GM19351 (cell line): ENCODE measurements at regions not wholly inside any gene's neighbourhood (a gene's known extent, or its start where the extent isn't known, plus 50 kb on each side); places are given as distances from the start of the nearest gene placed in this dataset.

Experiments used
- ATAC-seq: cut with Tn5 transposase; IDR thresholded peaks from one replicate; pipeline ENCODE4 v1.9.1; 2021; ENCODE audit warnings: mild to moderate bottlenecking, moderate library complexity; ENCODE audit not compliant: unreplicated experiment

GRCh38 chr2:38207168-38207567 is 131.2 kb upstream of the CYP1B1 start:
- ATAC-seq: no peak

GRCh38 chr2:38203446-38203810 is 127.5 kb upstream of the CYP1B1 start:
- no peak for ATAC-seq

- ATAC-seq: no peak
These were observed 126.9 kb upstream of the CYP1B1 start for GRCh38 chr2:38202713-38203445.

DNA sequence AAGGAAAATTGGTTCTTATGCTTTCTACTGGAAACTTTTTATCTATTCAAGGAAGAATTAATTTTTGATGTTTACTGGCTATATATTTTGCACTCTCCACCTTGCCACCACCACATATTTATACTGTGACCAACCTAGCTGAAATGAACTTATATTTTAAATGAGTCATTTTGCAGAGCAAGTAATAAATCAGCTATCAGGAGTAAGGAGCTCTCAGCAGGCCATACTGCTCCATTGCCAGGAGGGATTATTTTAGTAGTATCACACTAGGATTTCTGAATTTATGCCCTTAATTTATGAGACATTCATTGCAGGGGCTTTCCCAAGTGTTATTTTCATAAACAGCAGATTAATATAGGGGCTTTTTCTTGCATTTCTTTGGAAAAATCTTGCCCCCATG is 125.8 kb upstream of the CYP1B1 start:
- no peak for ATAC-seq

GRCh38 chr2:38200598-38200997 is 124.6 kb upstream of the CYP1B1 start:
- no peak for ATAC-seq

GRCh38 chr2:38199127-38199526 is 123.2 kb upstream of the CYP1B1 start:
- ATAC-seq: no peak

GRCh38 chr2:38194751-38195150 is 118.8 kb upstream of the CYP1B1 start:
- no peak for ATAC-seq

- ATAC-seq: no peak
These were observed 117.0 kb upstream of the CYP1B1 start for GRCh38 chr2:38192976-38193375.

- ATAC-seq: no peak
These were observed 116.1 kb upstream of the CYP1B1 start for GRCh38 chr2:38192046-38192445.

DNA sequence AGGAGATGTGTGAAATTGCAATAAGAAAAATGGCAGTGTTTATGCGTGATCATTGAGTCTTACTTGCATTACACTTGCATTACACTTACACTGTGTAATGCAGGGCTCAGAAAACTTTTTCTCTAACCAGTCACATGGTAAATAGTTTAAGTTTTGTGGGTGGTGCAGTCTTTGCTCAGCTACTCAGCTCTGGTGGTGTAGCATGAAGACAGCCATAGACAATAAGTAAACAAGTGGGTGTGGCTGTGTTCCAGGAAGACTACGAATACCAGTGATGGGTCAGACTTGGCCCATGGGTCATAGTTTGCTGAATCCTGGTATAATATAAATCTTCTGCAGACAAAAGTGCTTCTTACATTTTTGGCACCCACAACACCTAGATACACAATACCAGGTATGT is 115.6 kb upstream of the CYP1B1 start:
- ATAC-seq: no peak

DNA sequence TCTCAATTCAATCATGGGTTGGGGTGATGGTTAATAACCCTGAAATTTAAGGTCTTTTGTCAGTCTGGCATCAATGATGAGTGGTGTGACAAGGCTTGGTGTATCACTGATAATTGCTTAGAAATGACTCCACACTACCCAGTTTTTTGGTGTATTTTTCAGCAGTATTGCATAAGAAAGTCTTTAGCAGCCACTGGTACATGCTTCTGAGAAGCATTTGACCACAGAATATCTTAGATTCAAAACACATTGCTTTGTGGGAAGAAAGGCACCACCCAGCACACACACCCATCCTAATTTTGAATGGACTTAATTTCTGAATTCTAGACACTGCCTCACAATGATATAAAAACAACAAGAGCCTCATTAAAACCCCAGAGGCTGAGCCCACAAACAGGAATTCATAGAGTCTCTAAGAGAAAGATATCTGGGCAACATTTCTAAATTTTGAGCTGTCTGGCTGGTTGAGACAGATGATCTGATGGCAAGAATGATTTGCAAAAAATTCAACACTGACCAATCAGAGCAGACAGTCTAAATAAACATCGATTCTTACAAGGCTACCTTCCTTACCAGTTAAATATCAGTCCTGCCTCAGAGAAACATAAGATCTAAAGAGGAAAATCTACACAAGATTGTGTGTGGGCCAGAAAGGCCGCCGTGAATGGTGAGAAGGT is 114.7 kb upstream of the CYP1B1 start:
- ATAC-seq: no peak

DNA sequence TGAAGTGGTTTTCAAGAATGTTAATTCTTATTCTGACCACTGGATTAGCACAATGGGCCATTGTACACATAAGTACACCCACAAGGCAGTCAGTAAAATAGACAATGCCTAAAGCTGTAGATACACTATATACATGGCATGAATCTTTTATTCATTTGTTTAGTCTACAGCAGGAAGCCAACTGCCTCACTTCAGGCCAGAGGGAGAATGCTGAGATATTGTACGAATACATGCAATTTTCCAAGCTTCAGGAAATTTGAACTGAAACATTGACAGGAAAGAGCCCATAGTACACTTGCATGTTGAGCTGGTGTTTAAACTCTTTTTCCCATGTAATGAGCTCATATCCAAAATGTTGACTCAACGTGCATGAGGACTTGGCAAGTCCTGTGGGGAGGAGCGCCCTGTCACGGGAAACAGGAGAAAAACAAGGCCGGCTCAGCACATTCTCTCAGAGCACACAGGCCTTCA is 111.6 kb upstream of the CYP1B1 start:
- ATAC-seq: no peak

DNA sequence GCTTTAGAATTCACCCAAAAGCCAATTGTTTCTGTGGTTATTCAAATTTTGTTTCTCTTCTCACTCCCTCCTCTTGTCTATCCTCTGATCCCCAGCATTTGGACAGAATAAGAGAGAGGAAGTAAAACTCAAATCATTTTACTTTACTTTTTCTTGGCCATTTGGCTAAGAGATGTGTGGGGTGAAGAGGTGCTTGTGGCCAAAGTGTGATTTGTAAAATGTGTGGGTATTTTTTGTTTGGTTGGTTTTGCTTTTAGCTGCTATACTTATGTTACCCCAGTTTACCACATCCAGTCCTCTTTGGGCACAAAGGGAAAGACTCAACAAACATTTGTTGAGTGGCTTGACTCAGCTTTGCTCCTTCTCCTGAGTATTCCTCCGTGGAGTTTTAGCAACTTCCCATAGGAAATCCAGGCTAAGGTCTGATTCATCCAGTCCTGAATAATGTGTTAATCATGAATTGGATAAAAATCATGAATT is 109.1 kb upstream of the CYP1B1 start:
- ATAC-seq: peak; percentile 95

DNA sequence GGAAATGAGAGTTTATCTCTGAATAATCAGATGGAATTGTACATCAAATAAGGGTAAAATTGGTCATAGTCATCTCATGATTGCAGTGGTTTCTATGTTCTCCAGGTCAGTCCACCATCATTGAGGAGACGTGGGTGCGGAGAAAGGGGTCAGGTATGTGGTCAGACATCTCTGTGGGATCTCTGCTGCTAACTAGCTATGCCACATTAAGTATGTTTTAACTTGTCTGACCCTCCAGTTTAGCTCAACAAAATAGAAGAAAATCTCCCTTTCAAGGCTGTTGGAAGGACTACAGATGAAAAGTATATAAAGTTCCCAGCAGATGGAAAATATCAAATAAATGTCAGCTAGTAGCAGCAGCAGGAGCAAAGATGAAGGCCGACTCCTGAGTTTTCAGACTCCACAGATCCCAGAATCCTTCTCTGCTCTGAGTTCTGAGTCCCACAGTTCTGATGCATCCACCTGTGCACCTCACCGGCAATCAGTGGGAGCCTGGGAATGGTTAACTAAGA is 106.6 kb upstream of the CYP1B1 start:
- ATAC-seq: no peak

- no peak for ATAC-seq
These were observed 106.0 kb upstream of the CYP1B1 start for GRCh38 chr2:38181806-38182491.

- no peak for ATAC-seq
These were observed 104.8 kb upstream of the CYP1B1 start for GRCh38 chr2:38180754-38181153.

GRCh38 chr2:38178556-38179419 is 102.8 kb upstream of the CYP1B1 start:
- ATAC-seq: peak; percentile 79

GRCh38 chr2:38178119-38178518 is 102.2 kb upstream of the CYP1B1 start:
- no peak for ATAC-seq

GRCh38 chr2:38176619-38177021 is 100.7 kb upstream of the CYP1B1 start:
- ATAC-seq: no peak

DNA sequence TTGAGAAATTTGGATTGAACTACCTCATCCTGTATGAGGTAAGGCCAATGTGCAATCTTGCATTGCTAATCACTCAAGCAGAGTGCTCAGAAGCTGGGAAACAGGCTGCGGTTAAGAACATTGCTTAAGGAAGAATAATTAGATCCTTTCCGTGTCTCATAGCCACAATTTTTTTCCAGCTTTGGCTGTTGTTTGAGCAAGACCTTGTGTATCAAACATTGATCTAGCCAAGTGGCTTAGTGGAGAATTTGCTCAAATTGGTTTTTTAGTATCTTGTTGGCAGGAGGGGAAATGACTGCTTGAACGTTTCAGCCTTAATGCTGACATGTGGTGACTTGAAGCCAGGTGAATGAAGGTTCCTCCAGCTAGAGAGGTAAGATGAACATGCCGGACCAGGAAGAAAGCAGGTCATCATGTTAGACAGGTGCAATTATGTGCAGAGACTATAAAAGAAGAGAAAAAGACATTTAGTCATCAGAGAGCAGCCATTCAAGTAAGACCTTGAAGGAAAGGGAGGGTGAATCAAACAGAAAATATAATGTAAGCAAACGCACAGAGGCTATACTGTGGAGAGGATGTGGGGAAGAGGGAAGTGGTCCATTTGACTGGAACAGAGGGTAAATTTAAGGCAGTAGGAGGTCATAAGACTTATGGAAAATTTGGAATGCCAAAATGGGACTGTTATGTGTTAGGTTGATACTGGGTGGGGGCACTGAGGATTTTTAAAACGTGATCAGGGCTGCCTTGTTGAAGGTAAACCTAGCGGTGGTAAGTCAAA is 98.9 kb upstream of the CYP1B1 start:
- no peak for ATAC-seq
